ENCODE measurements at regions not wholly inside any gene's neighbourhood (a gene's known extent, or its start where the extent isn't known, plus 50 kb on each side); places are given as distances from the start of the nearest gene placed in this dataset.
"Not testable (repeated sequence)": the region's sequence is repeated elsewhere in the genome, so short reads cannot be mapped to it uniquely, and the experiment has no call there.

- DNase-seq, result no peak
These were observed 115.8 kb downstream of the SYT10 start for GRCh38 chr12:33323823-33324222.

GRCh38 chr12:33322519-33322918 is 117.1 kb downstream of the SYT10 start:
- no peak for DNase-seq

DNA sequence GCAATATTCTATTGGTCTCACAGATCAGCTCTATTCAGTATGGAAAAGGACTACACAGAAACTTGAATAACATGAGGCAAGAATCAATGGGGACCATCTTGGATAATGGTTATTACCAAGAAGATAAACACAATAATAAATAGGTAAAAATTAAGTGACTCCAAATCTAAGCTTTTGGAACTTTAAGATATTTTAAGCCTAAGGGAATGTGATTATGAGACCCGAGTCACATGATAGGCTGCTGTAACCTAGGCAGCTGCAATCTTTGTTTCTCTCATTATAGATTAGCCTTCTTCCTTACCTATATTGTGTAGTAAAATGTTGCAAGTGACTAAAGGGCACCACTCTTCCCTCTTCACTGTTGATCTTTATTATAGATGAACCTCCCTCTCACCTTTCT is 121.9 kb downstream of the SYT10 start:
- no peak for DNase-seq

GRCh38 chr12:33314223-33314622 is 125.4 kb downstream of the SYT10 start:
- no peak for DNase-seq

GRCh38 chr12:33313476-33313875 is 126.1 kb downstream of the SYT10 start:
- DNase-seq, result no peak

GRCh38 chr12:33310471-33310870 is 129.1 kb downstream of the SYT10 start:
- DNase-seq, result no peak

DNA sequence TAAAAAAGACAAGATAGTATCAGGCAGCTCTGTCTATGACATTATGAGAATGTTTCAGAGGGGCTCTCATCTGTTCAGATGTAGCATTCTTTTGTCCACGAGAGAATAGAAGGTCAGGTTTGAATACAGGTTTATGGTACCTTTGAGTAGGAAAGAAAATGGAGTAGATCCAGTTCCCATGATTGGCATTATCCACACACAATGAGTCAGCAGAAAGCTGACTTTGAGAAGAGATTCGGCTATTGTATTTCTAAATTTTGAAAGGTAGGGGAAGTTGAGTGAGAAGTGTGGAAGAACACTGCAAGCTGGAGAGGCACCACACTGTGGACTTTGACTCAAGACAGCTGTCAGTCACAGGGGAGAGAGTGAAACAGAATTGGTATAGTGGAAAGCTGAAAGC is 135.4 kb downstream of the SYT10 start:
- DNase-seq, result no peak

- no peak for DNase-seq
These were observed 143.1 kb downstream of the SYT10 start for GRCh38 chr12:33296529-33296928.

DNA sequence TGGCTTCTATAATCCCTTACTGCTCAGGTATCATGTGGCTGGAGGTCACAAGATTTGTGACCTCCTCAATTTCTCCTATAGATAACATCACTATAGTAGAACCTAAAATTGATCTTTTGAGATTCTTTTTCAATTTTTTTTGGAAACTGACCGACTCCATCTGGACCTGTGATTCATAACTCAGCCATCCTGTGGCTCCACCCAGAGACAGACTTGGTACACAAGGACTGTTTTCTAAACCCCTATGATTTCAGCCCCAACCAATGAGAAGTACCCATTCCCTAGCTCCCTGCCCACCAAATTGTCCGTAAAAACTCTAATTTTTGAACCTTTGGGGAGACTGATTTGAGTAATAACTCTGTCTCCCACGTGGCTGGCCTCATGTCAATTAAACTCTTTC is 148.9 kb downstream of the SYT10 start:
- no peak for DNase-seq

GRCh38 chr12:33283054-33283453 is 156.6 kb downstream of the SYT10 start:
- DNase-seq, result no peak

GRCh38 chr12:33277376-33277775 is 162.2 kb downstream of the SYT10 start:
- DNase-seq, result no peak

DNA sequence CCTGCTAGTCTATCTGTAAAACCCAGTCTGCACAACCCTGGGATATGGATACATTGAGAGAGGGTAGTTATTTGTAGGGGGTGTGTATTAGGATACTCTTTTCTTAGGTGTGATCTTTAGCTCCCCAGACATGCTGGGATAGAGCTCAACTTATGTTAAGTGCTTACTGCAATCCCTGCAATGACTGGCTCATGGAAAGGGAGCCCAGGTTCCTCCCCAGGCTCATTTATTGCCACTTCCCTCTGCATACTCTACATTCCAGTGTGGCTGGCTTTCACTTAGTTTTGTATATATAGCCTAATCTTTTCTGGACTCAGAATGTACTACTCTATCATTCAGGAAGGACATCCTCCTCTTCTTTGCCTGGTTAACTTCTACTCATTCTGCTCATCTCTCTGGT is 172.0 kb downstream of the SYT10 start:
- DNase-seq, result no peak

GRCh38 chr12:33265900-33266299 is 173.7 kb downstream of the SYT10 start:
- DNase-seq, result no peak

DNA sequence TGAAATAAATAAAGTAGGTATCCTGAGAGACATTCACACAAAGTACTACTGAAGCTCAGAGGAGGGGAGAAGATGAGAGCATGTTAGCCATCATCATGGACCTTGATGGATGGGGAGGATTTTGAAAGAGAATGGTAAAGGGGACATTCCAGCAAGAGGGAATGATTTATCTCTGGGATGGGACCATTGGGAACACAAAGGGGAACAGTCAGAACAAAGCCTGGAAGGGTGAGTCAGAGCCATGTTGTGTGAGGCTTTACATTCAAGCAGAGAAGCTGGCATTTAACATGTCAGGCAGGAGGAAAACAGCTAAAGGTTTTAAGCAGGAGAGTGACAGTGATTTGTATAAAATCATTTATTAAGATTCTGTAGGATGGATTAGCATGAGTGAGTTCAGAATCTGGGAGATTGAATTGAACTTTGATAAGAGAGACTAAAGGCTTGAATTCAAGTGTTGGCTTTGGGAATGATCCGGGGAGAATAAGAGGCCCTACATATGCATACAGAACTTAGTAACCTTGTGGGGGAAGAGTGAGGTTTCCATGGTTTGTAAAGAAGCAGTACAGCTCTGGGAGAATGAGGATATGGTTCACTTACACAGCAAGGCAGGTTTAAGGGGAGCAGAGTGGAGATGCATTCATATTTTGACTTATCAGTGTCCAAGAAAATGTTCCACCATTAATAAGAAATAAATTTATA is 174.4 kb downstream of the SYT10 start:
- no peak for DNase-seq

DNA sequence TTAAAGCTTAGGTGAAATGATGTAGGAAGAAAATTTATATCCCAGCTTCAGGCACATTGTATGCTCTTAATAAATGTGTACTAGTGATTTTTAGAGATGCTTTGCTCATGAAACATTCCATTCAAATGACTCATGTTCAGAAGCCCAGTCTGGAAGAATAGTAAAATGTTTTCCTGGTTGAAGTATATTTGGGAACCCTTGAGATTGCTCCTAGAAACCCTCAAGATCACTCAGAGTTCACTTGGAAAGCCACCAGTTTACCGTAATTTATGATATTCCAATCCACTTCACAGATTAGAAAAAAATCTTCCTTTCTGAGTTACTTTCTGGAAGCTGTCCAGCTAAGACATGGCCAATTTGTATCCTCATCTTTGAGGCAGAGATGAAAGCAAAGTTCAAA is 186.4 kb downstream of the SYT10 start:
- no peak for DNase-seq

GRCh38 chr12:33251548-33251947 is 188.1 kb downstream of the SYT10 start:
- no peak for DNase-seq

DNA sequence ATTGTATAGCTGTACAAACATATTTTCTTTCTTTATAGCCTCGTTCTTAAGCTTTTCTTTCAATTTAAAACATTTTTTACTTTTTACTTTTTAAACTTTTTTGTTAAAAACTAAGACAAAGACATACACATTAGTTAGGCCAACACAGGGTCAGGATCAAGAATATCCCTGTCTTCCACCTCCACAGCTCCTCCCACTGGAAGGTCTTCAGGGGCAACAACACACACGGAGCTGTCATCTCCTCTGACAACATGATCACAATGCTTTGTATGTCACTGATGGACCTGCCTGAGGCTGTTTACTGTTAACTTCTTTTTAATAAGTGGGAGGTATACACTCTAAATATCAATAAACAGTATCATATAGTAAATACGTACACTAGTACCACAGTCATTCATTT is 191.3 kb downstream of the SYT10 start:
- no peak for DNase-seq

- no peak for DNase-seq
These were observed 192.0 kb downstream of the SYT10 start for GRCh38 chr12:33247625-33248024.

GRCh38 chr12:33245434-33245833 is 194.2 kb downstream of the SYT10 start:
- no peak for DNase-seq

DNA sequence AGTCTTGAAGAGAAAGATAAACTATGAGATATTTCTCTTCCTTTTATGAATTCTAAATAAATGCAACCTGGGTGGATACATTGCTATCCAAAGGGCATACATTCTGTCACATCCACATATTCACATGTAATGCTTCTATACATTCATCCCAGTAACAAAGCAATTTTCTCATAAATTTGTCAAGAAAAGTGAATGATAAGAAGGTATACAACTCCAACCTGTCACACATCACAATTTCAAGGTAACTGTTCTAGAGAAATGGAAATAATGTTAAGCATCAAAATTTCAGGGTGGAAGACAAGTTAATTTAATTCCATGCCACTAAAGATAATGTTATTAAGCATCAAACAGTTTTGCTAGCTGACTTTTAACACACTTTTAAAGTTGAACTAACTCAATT is 212.9 kb downstream of the SYT10 start:
- DNase-seq, result no peak

DNA sequence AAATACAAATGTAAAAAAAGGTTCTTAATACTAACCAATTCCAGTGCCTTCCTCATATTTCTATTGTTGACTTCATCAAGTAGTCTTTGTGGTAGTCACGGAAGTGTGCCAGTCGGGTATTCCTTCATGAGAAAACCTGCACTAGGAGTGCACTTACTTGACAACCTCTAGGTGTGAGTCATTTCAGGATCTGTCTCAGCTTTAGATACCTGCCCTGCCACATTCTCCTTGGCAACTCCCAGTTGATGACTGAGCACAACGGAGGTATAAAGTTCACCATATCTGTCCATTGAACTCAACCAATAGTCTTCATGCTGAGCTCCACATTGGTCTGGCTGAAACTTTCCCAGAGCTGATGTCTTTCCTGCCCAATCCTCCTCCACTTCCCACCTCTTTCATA is 215.7 kb downstream of the SYT10 start:
- no peak for DNase-seq

GRCh38 chr12:33222357-33222756 is 217.3 kb downstream of the SYT10 start:
- DNase-seq, result no peak

DNA sequence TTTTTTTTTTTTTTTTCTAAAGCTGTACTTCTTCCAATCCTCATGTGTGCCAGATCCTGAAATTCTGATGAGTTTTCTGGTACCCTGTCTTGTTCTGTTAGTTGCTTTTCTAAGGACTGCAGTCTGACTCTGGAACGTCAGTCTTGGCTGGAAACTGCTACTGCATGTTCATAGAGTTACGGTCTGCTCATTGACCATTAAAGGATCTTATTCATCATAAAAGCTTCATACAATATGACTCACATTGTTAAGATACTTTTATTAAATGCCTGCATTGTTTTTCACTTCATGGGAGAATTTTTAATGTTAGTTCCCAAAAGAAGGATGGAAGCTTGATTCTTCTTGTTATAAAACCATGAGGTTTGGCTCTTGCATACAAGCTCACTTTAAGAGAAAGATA is 233.6 kb downstream of the SYT10 start:
- DNase-seq, result no peak

GRCh38 chr12:33194389-33194788 is 245.2 kb downstream of the SYT10 start:
- DNase-seq, result not testable (repeated sequence)

DNA sequence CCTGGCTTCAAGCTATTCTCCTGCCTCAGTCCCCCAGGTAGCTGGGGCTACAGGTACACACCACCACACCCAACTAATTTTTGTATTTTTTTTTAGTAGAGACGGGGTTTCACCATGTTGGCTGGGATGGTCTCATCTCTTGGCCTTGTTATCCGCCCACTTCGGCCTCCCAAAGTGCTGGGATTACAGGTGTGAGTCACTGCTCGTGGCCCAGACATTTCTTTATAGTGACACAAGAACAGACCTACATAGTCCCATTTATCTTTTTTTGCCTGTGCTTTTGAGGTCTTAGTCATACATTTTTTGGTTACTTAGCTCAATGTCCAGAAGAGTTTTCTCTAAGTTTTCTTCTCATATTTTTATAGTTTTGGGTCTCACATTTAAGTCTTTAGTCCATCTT is 247.4 kb downstream of the SYT10 start:
- no peak for DNase-seq

- DNase-seq, result no peak
These were observed 252.2 kb downstream of the SYT10 start for GRCh38 chr12:33187409-33187808.

All from DMS153 (cell line).